Panc1 (cell line): ENCODE measurements at regions not wholly inside any gene's neighbourhood (a gene's known extent, or its start where the extent isn't known, plus 50 kb on each side); places are given as distances from the start of the nearest gene placed in this dataset.

Experiments
- CTCF ChIP-seq: fragments of 450-650 bp; IDR thresholded peaks from 2 replicates; pipeline ENCODE4 v1.5.1; 2017; ENCODE audit warnings: mild to moderate bottlenecking
- POLR2AphosphoS5 ChIP-seq: IDR thresholded peaks from 2 replicates; pipeline ENCODE4 v1.6.1; 2012; ENCODE audit warnings: mild to moderate bottlenecking, low read depth, low read length, moderate library complexity
- REST ChIP-seq, 2 experiments: IDR thresholded peaks; 2 replicates each; pipeline ENCODE4 v1.6.1; 2011 to 2012; ENCODE audit warnings: low read depth in 2 of 2, control low read depth in 1 of 2, low read length in 1 of 2, mild to moderate bottlenecking in 1 of 2, moderate library complexity in 1 of 2; ENCODE audit not compliant: insufficient read depth in 1 of 2
- SIN3A ChIP-seq: IDR thresholded peaks from 2 replicates; pipeline ENCODE4 v1.6.1; 2012; ENCODE audit warnings: low read depth, mild to moderate bottlenecking, low read length, moderate library complexity, borderline replicate concordance; ENCODE audit not compliant: insufficient read depth
- TCF7L2 ChIP-seq: IDR thresholded peaks from 2 replicates; pipeline ENCODE4 v1.6.1; 2011; ENCODE audit warnings: mild to moderate bottlenecking, low read depth, low read length, inconsistent platforms

- TF ChIP-seq CTCF (no peak), TCF7L2 (no peak), POLR2AphosphoS5 (no peak), SIN3A (no peak), REST (IDR thresholded peaks at IDR 0.05; ENCODE audit: insufficient read depth in 1 of 2, low read depth in 2 of 2, low read length in 1 of 2) (no peak)
Measured at GRCh38 chr3:168895419-168895818, 768.1 kb downstream of the MECOM start.
